HepG2 (cell line): ENCODE measurements at regions not wholly inside any gene's neighbourhood (a gene's known extent, or its start where the extent isn't known, plus 50 kb on each side); places are given as distances from the start of the nearest gene placed in this dataset.

Experiments used
- CEBPB ChIP-seq: IDR thresholded peaks from 2 replicates; pipeline ENCODE4 v1.6.1; 2011; ENCODE audit warnings: low read depth, low read length, improper control_type of control experiment, borderline replicate concordance
- EEA1 ChIP-seq: sonication (generic); formaldehyde crosslinking; IDR thresholded peaks from 2 replicates; pipeline ENCODE4 v1.5.1; 2020; ENCODE audit warnings: mild to moderate bottlenecking, missing genetic modification reagents, borderline replicate concordance
- EED ChIP-seq: sonication (generic); formaldehyde crosslinking; IDR thresholded peaks from 2 replicates; pipeline ENCODE4 v1.5.0; 2020; ENCODE audit warnings: mild to moderate bottlenecking, missing genetic modification reagents
- KDM1A ChIP-seq: IDR thresholded peaks from 2 replicates; pipeline ENCODE4 v1.6.1; 2016; ENCODE audit warnings: missing compliant biosample characterization
- MAFF ChIP-seq: IDR thresholded peaks from 2 replicates; pipeline ENCODE4 v1.6.1; 2011; ENCODE audit warnings: low read depth, low read length, improper control_type of control experiment
- NFKB2 ChIP-seq: sonication (generic); formaldehyde crosslinking; IDR thresholded peaks from 2 replicates; pipeline ENCODE4 v1.4.0; 2020; ENCODE audit warnings: missing genetic modification reagents, borderline replicate concordance
- RFX3 ChIP-seq: IDR thresholded peaks from 2 replicates; pipeline ENCODE4 v1.6.1; 2016; ENCODE audit warnings: missing biosample characterization, missing genetic modification reagents
- RNF2 ChIP-seq: fragments of 450-650 bp; conservative IDR thresholded peaks from 2 replicates; pipeline ENCODE4 v1.6.1; 2016; ENCODE audit warnings: low read depth
- SAP130 ChIP-seq: IDR thresholded peaks from 2 replicates; pipeline ENCODE4 v1.6.1; 2016; ENCODE audit warnings: low read depth
- STAT6 ChIP-seq: sonication (generic); formaldehyde crosslinking; IDR thresholded peaks from 2 replicates; pipeline ENCODE4 v1.4.0; 2020; ENCODE audit warnings: missing genetic modification reagents, mild to moderate bottlenecking, borderline replicate concordance
- ZBTB37 ChIP-seq: sonication (generic); formaldehyde crosslinking; IDR thresholded peaks from 2 replicates; pipeline ENCODE4 v1.4.0; 2020; ENCODE audit warnings: mild to moderate bottlenecking, missing genetic modification reagents
- ZFP36 ChIP-seq: fragments of 150-350 bp; IDR thresholded peaks from 2 replicates; pipeline ENCODE4 v1.6.1; 2018; ENCODE audit warnings: borderline replicate concordance, low read length, low read depth; ENCODE audit not compliant: partially characterized antibody
- ZNF142 ChIP-seq: sonication (generic); formaldehyde crosslinking; IDR thresholded peaks from 2 replicates; pipeline ENCODE4 v1.4.0; 2020; ENCODE audit warnings: missing genetic modification reagents
- ZNF615 ChIP-seq: sonication (generic); formaldehyde crosslinking; IDR thresholded peaks from 2 replicates; pipeline ENCODE4 v1.5.0; 2020; ENCODE audit warnings: mild to moderate bottlenecking, missing genetic modification reagents, borderline replicate concordance
- ZNF703 ChIP-seq: sonication (generic); formaldehyde crosslinking; IDR thresholded peaks from 2 replicates; pipeline ENCODE4 v1.5.1; 2020; ENCODE audit warnings: missing genetic modification reagents, mild to moderate bottlenecking, moderate library complexity, borderline replicate concordance
- ZSCAN25 ChIP-seq: sonication (generic); formaldehyde crosslinking; IDR thresholded peaks from 2 replicates; pipeline ENCODE4 v1.8.0; 2022; ENCODE audit warnings: mild to moderate bottlenecking, missing genetic modification reagents
- ZXDC ChIP-seq: sonication (generic); formaldehyde crosslinking; IDR thresholded peaks from 2 replicates; pipeline ENCODE4 v1.5.0; 2020; ENCODE audit warnings: mild to moderate bottlenecking, missing genetic modification reagents

GRCh38 chr2:190812506-190813294 lies 67.9 kb upstream of the GLS start (continued):
- TF ChIP-seq EED (CRISPR knock-in tag) (no peak), CEBPB (peak; percentile 90), ZNF142 (CRISPR knock-in tag) (no peak), STAT6 (0 out of 2 replicates have a peak, but pooled peaks have one; percentile 50), NFKB2 (no peak), SAP130 (CRISPR knock-in tag) (peak; percentile 73), KDM1A (CRISPR knock-in tag) (no peak), RFX3 (CRISPR knock-in tag) (no peak), ZFP36 (no peak), MAFF (no peak), ZXDC (no peak; the same call in 1 of the 2 replicates), RNF2 (no peak), ZNF615 (no peak), EEA1 (no peak), ZSCAN25 (CRISPR knock-in tag) (no peak), ZNF703 (no peak), ZBTB37 (no peak)
